HG02884 (cell line): ENCODE measurements at regions not wholly inside any gene's neighbourhood (a gene's known extent, or its start where the extent isn't known, plus 50 kb on each side); places are given as distances from the start of the nearest gene placed in this dataset.
A peak's percentile ranks its signal among the peaks of the same experiment; 100 is the strongest.

Experiments
- ATAC-seq: cut with Tn5 transposase; IDR thresholded peaks from one replicate; pipeline ENCODE4 v1.9.1; 2021; ENCODE audit warnings: mild to moderate bottlenecking, moderate library complexity; ENCODE audit not compliant: unreplicated experiment

- no peak for ATAC-seq
Observed at GRCh38 chr1:244953901-244954300, 89.6 kb upstream of the HNRNPU start.

- ATAC-seq = peak; percentile 69
Observed at GRCh38 chr1:244952940-244953339, 88.6 kb upstream of the HNRNPU start.

GRCh38 chr1:244952280-244952933 lies 88.1 kb upstream of the HNRNPU start:
- ATAC-seq = no peak

- ATAC-seq = no peak
Observed at GRCh38 chr1:244948416-244948815, 84.1 kb upstream of the HNRNPU start.

- peak; percentile 78 for ATAC-seq
Observed at GRCh38 chr1:244945109-244945671, 80.8 kb upstream of the HNRNPU start.

- peak; percentile 81 for ATAC-seq
Observed at GRCh38 chr1:244941121-244941520, 76.8 kb upstream of the HNRNPU start.

GRCh38 chr1:244937099-244937498 lies 72.8 kb upstream of the HNRNPU start:
- ATAC-seq = no peak

GRCh38 chr1:244920911-244921761 lies 56.8 kb upstream of the HNRNPU start:
- ATAC-seq = peak; percentile 60

- ATAC-seq = no peak
Observed at GRCh38 chr1:244919320-244920282, 55.3 kb upstream of the HNRNPU start.

GRCh38 chr1:244918421-244919319 lies 54.3 kb upstream of the HNRNPU start:
- ATAC-seq = peak; percentile 33

GRCh38 chr1:244917073-244917670 lies 52.8 kb upstream of the HNRNPU start:
- ATAC-seq = no peak

GRCh38 chr1:244915736-244916135 lies 51.4 kb upstream of the HNRNPU start:
- ATAC-seq = no peak

GRCh38 chr1:244914761-244915160 lies 50.4 kb upstream of the HNRNPU start:
- ATAC-seq = no peak
